ENCODE measurements at regions not wholly inside any gene's neighbourhood (a gene's known extent, or its start where the extent isn't known, plus 50 kb on each side); places are given as distances from the start of the nearest gene placed in this dataset.

GRCh38 chr1:192524223-192524622 is 51.4 kb upstream of the RGS1 start:
- CTCF ChIA-PET: no interaction called here
- POLR2A ChIA-PET: no interaction called here

More at GRCh38 chr1:192524223-192524622, 51.4 kb upstream of the RGS1 start:
- no peak overlapping the region for H2AFZ ChIP-seq (ENCODE audit: insufficient read depth, low read depth, low read length, poor library complexity, severe bottlenecking)
- WGBS (ENCODE audit: insufficient coverage): no CpG with 5 or more reads among the region's 1 CpG
- no peaks in the 10 kb centered on the region for H3K9me3 ChIP-seq (ENCODE audit: control extremely low read depth in 1 of 3, control insufficient read depth in 2 of 3, insufficient read depth in 1 of 3, low read length in 2 of 3)
- Mint-ChIP-seq H3K27ac (no peak overlapping the region), H3K4me1 (peaks cover 12% of the 10 kb centered on the region), H3K4me3 (no peak overlapping the region), H3K27me3 (peaks cover 13% of the 10 kb centered on the region), H3K9me3 (ENCODE audit: insufficient read depth) (no peaks in the 10 kb centered on the region)
- ATAC-seq (ENCODE audit: low read depth) (no peak), DNase-seq (no peak)
- no peaks in the 10 kb centered on the region for H3K36me3 ChIP-seq (replicated peaks in 1 of 2; ENCODE audit: control extremely low read depth in 1 of 2, control insufficient read depth in 1 of 2, extremely low read depth in 1 of 2, insufficient read depth in 2 of 2, low read length in 1 of 2)
- no peak overlapping the region for H3K4me2 ChIP-seq (replicated peaks; ENCODE audit: low read depth, low read length, poor library complexity, severe bottlenecking)
- no peak overlapping the region for H3K27ac ChIP-seq (ENCODE audit: low read length in 2 of 2)
- intact Hi-C loops (cut with micrococcal nuclease): no loop called here
- TF ChIP-seq, protein P1, sequence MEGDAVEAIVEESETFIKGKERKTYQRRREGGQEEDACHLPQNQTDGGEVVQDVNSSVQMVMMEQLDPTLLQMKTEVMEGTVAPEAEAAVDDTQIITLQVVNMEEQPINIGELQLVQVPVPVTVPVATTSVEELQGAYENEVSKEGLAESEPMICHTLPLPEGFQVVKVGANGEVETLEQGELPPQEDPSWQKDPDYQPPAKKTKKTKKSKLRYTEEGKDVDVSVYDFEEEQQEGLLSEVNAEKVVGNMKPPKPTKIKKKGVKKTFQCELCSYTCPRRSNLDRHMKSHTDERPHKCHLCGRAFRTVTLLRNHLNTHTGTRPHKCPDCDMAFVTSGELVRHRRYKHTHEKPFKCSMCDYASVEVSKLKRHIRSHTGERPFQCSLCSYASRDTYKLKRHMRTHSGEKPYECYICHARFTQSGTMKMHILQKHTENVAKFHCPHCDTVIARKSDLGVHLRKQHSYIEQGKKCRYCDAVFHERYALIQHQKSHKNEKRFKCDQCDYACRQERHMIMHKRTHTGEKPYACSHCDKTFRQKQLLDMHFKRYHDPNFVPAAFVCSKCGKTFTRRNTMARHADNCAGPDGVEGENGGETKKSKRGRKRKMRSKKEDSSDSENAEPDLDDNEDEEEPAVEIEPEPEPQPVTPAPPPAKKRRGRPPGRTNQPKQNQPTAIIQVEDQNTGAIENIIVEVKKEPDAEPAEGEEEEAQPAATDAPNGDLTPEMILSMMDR (IDR thresholded peaks at IDR 0.05): no peak
- no peak for TF ChIP-seq EZH2 (IDR thresholded peaks at IDR 0.05; ENCODE audit: borderline replicate concordance, insufficient read depth, low read depth, low read length, poor library complexity, severe bottlenecking)
- H3K27me3 ChIP-seq (replicated peaks in 1 of 4; ENCODE audit: control extremely low read depth in 1 of 4, control insufficient read depth in 3 of 4, insufficient read depth in 4 of 4, low read length in 3 of 4): peaks cover 0 to 7% (median 1%) of the 10 kb centered on the region in 4 experiments
- H3K4me3 ChIP-seq (ENCODE audit: control extremely low read depth in 1 of 5, extremely low read depth in 1 of 5, insufficient read depth in 1 of 5, low read depth in 2 of 5, low read length in 4 of 5): no peak overlapping the region
- H4K20me1 ChIP-seq (ENCODE audit: control insufficient read depth, insufficient read depth, low read length, poor library complexity, severe bottlenecking): no peaks in the 10 kb centered on the region
- no peaks in the 10 kb centered on the region for H3K79me2 ChIP-seq (ENCODE audit: control insufficient read depth, insufficient read depth, low read length)
- H3K9ac ChIP-seq (ENCODE audit: low read length): no peak overlapping the region
- H3K4me1 ChIP-seq (ENCODE audit: control insufficient read depth in 2 of 2, insufficient read depth in 2 of 2, low read length in 2 of 2): peaks cover 4% of the 10 kb centered on the region in 2 donors

Data from B cell (primary cell).